ENCODE measurements at regions not wholly inside any gene's neighbourhood (a gene's known extent, or its start where the extent isn't known, plus 50 kb on each side); places are given as distances from the start of the nearest gene placed in this dataset.

GRCh38 chr13:64305246-64305645 lies 2889.6 kb upstream of the PCDH20 start:
- TF ChIP-seq EP300 (IDR thresholded peaks at IDR 0.05) (no peak), POLR2A (IDR thresholded peaks at IDR 0.05) (no peak)

Data from ovary (tissue), 1 donor.